T-helper 17 cell (primary cell): ENCODE measurements at regions not wholly inside any gene's neighbourhood (a gene's known extent, or its start where the extent isn't known, plus 50 kb on each side); places are given as distances from the start of the nearest gene placed in this dataset.
A peak's percentile ranks its signal among the peaks of the same experiment; 100 is the strongest.
"Not testable (repeated sequence)": the region's sequence is repeated elsewhere in the genome, so short reads cannot be mapped to it uniquely, and the experiment has no call there.

ENCODE experiments used
- ATAC-seq: fragments of 150-1000 bp; cut with Tn5 transposase; 2 replicates; pipeline ENCODE4 v1.10.0; 2021; ENCODE audit warnings: mild to moderate bottlenecking, moderate library complexity
- DNase-seq, 3 donors: peaks; one replicate each; pipeline versions ENCODE4 v3.0.0 to v3.0.0-alpha.2; 2020 to 2021
- H3K9me3 ChIP-seq: one replicate; pipeline ENCODE4 v1.7.0; 2013; ENCODE audit warnings: low read length, mild to moderate bottlenecking; ENCODE audit not compliant: control insufficient read depth, poor library complexity, severe bottlenecking
- H3K27ac Mint-ChIP-seq: one replicate; pipeline ENCODE4 v1.8.0; 2022; ENCODE audit warnings: mild to moderate bottlenecking, moderate library complexity, mixed read lengths
- H3K27me3 Mint-ChIP-seq: one replicate; pipeline ENCODE4 v1.8.0; 2022; ENCODE audit warnings: mixed read lengths
- H3K36me3 Mint-ChIP-seq: one replicate; pipeline ENCODE4 v1.8.0; 2022; ENCODE audit warnings: low read depth, mixed read lengths
- H3K4me1 Mint-ChIP-seq: one replicate; pipeline ENCODE4 v1.8.0; 2022; ENCODE audit warnings: mild to moderate bottlenecking, mixed read lengths
- H3K4me3 Mint-ChIP-seq: one replicate; pipeline ENCODE4 v1.8.0; 2022; ENCODE audit warnings: mild to moderate bottlenecking, moderate library complexity, mixed read lengths

GRCh38 chr16:85526185-85526974 is 86.7 kb upstream of the GSE1 start:
- ATAC-seq, result no peak
- H3K9me3 ChIP-seq, result no peaks in the 10 kb centered on the region
- Mint-ChIP-seq H3K4me1 (peaks cover 7% of the 10 kb centered on the region), H3K27me3 (peaks cover 9% of the 10 kb centered on the region), H3K27ac (no peak overlapping the region), H3K4me3 (no peak overlapping the region), H3K36me3 (no peaks in the 10 kb centered on the region)
- DNase-seq, result no peak

- H3K27me3 Mint-ChIP-seq, result peaks cover 9% of the 10 kb centered on the region
- ATAC-seq, result no peak
Observed at GRCh38 chr16:85527042-85527766, 85.9 kb upstream of the GSE1 start.

GRCh38 chr16:85527767-85528297 is 85.3 kb upstream of the GSE1 start:
- Mint-ChIP-seq H3K27me3 (peaks cover 4% of the 10 kb centered on the region), H3K27ac (no peak overlapping the region), H3K4me3 (no peak overlapping the region), H3K4me1 (peaks cover 3% of the 10 kb centered on the region), H3K36me3 (no peaks in the 10 kb centered on the region)
- ATAC-seq (no peak), DNase-seq (no peak)
- no peaks in the 10 kb centered on the region for H3K9me3 ChIP-seq

More at GRCh38 chr16:85527042-85527766, 85.9 kb upstream of the GSE1 start:
- no peaks in the 10 kb centered on the region for H3K9me3 ChIP-seq
- peaks cover 7% of the 10 kb centered on the region for H3K4me1 Mint-ChIP-seq
- no peak for DNase-seq
- no peak overlapping the region for H3K27ac Mint-ChIP-seq
- H3K4me3 Mint-ChIP-seq, result no peak overlapping the region
- H3K36me3 Mint-ChIP-seq, result no peaks in the 10 kb centered on the region

GRCh38 chr16:85528528-85529387 is 84.4 kb upstream of the GSE1 start:
- no peak overlapping the region for H3K4me3 Mint-ChIP-seq
- H3K36me3 Mint-ChIP-seq, result no peaks in the 10 kb centered on the region
- H3K27ac Mint-ChIP-seq, result no peak overlapping the region
- DNase-seq, result no peak
- no peaks in the 10 kb centered on the region for H3K27me3 Mint-ChIP-seq
- peak; percentile 48 for ATAC-seq
- H3K4me1 Mint-ChIP-seq, result peaks cover 2% of the 10 kb centered on the region
- no peaks in the 10 kb centered on the region for H3K9me3 ChIP-seq

- ATAC-seq, result no peak
- Mint-ChIP-seq H3K36me3 (no peaks in the 10 kb centered on the region), H3K27me3 (no peaks in the 10 kb centered on the region), H3K27ac (no peak overlapping the region), H3K4me3 (no peak overlapping the region), H3K4me1 (peaks cover 2% of the 10 kb centered on the region)
- no peaks in the 10 kb centered on the region for H3K9me3 ChIP-seq
- no peak for DNase-seq
Observed at GRCh38 chr16:85529489-85530369, 83.4 kb upstream of the GSE1 start.

GRCh38 chr16:85530370-85530739 is 82.8 kb upstream of the GSE1 start:
- no peaks in the 10 kb centered on the region for H3K27me3 Mint-ChIP-seq
- H3K27ac Mint-ChIP-seq, result no peak overlapping the region
- peaks cover 2% of the 10 kb centered on the region for H3K4me1 Mint-ChIP-seq
- H3K36me3 Mint-ChIP-seq, result no peaks in the 10 kb centered on the region
- no peaks in the 10 kb centered on the region for H3K9me3 ChIP-seq
- no peak for ATAC-seq
- no peak for DNase-seq
- H3K4me3 Mint-ChIP-seq, result no peak overlapping the region

- no peaks in the 10 kb centered on the region for H3K9me3 ChIP-seq
- Mint-ChIP-seq H3K27me3 (no peaks in the 10 kb centered on the region), H3K4me3 (no peak overlapping the region), H3K36me3 (no peaks in the 10 kb centered on the region), H3K27ac (no peak overlapping the region), H3K4me1 (peaks cover 2% of the 10 kb centered on the region)
- DNase-seq (no peak), ATAC-seq (no peak)
Observed at GRCh38 chr16:85531516-85531915, 81.6 kb upstream of the GSE1 start.

- H3K27me3 Mint-ChIP-seq, result no peaks in the 10 kb centered on the region
- no peak overlapping the region for H3K4me3 Mint-ChIP-seq
- peaks cover 2% of the 10 kb centered on the region for H3K4me1 Mint-ChIP-seq
Observed at GRCh38 chr16:85532147-85532546, 81.0 kb upstream of the GSE1 start.

GRCh38 chr16:85533593-85533992 is 79.5 kb upstream of the GSE1 start:
- not testable (repeated sequence) for H3K4me3 Mint-ChIP-seq, H3K4me1 Mint-ChIP-seq, DNase-seq, H3K36me3 Mint-ChIP-seq, H3K9me3 ChIP-seq, H3K27me3 Mint-ChIP-seq, H3K27ac Mint-ChIP-seq, ATAC-seq

More at GRCh38 chr16:85532147-85532546, 81.0 kb upstream of the GSE1 start:
- no peak overlapping the region for H3K27ac Mint-ChIP-seq
- no peaks in the 10 kb centered on the region for H3K9me3 ChIP-seq
- no peak for DNase-seq
- no peak for ATAC-seq
- no peaks in the 10 kb centered on the region for H3K36me3 Mint-ChIP-seq

- DNase-seq, result no peak
- Mint-ChIP-seq H3K36me3 (peaks cover 2% of the 10 kb centered on the region), H3K27me3 (no peaks in the 10 kb centered on the region), H3K4me1 (no peaks in the 10 kb centered on the region), H3K4me3 (no peak overlapping the region), H3K27ac (no peak overlapping the region)
- no peaks in the 10 kb centered on the region for H3K9me3 ChIP-seq
- no peak for ATAC-seq
Observed at GRCh38 chr16:85534536-85535351, 78.4 kb upstream of the GSE1 start.

GRCh38 chr16:85535352-85536072 is 77.6 kb upstream of the GSE1 start:
- Mint-ChIP-seq H3K27me3 (no peaks in the 10 kb centered on the region), H3K4me3 (no peak overlapping the region), H3K4me1 (no peaks in the 10 kb centered on the region), H3K36me3 (peaks cover 2% of the 10 kb centered on the region), H3K27ac (no peak overlapping the region)
- no peak for ATAC-seq
- H3K9me3 ChIP-seq, result no peaks in the 10 kb centered on the region
- DNase-seq, result no peak
